Muscle layer of duodenum (tissue), 2 donors: ENCODE measurements at regions not wholly inside any gene's neighbourhood (a gene's known extent, or its start where the extent isn't known, plus 50 kb on each side); places are given as distances from the start of the nearest gene placed in this dataset.

Source experiments
- H3K27ac ChIP-seq: one replicate; pipeline ENCODE4 v1.7.0; 2013; ENCODE audit warnings: mild to moderate bottlenecking, low read length
- H3K27me3 ChIP-seq: one replicate; pipeline ENCODE4 v1.7.0; 2013; ENCODE audit warnings: low read depth, mild to moderate bottlenecking, control low read depth, low read length
- H3K36me3 ChIP-seq, 2 donors: one replicate each; pipeline ENCODE4 v1.7.0; 2013; ENCODE audit warnings: low read length in 2 of 2, control low read depth in 1 of 2, mild to moderate bottlenecking in 1 of 2; ENCODE audit not compliant: insufficient read depth in 2 of 2, control insufficient read depth in 1 of 2
- H3K4me1 ChIP-seq, 2 donors: one replicate each; pipeline ENCODE4 v1.7.0; 2013; ENCODE audit warnings: low read length in 2 of 2, mild to moderate bottlenecking in 2 of 2, control low read depth in 1 of 2, moderate library complexity in 1 of 2; ENCODE audit not compliant: insufficient read depth in 2 of 2, control insufficient read depth in 1 of 2
- H3K4me3 ChIP-seq, 2 donors: one replicate each; pipeline ENCODE4 v1.7.0; 2013; ENCODE audit warnings: low read length in 2 of 2, low read depth in 1 of 2, mild to moderate bottlenecking in 1 of 2
- H3K9me3 ChIP-seq, 2 donors: one replicate each; pipeline ENCODE4 v1.7.0; 2013; ENCODE audit warnings: low read length in 2 of 2, control low read depth in 1 of 2, mild to moderate bottlenecking in 1 of 2; ENCODE audit not compliant: control insufficient read depth in 1 of 2
- donor health status: healthy.

DNA sequence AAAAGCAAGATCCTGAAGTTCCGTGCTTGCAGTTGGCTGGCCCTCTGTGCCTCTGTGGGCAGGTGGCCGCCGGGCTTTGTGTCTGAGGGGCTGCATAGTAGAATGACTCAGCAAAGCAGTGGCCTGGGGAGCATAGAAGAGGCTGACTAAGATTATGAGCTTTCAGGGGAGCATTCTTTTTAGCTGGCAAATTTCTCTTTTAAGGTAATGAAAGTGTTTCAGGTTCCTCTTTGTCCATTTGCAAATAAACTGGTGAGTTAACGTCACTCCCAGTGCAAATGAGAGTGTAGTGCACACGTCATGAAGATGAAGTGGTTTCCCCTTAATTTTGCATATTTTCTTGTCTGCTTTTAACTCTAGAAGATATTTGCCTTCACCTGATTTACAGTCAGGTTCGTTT is 98.6 kb downstream of the BCL2L11 start:
- Histone ChIP-seq H3K36me3 (no peaks in the 10 kb centered on the region), H3K9me3 (peaks cover 0 to 8% of the 10 kb centered on the region in 2 donors), H3K27ac (no peak overlapping the region), H3K27me3 (no peaks in the 10 kb centered on the region), H3K4me3 (no peak overlapping the region), H3K4me1 (no peaks in the 10 kb centered on the region)

DNA sequence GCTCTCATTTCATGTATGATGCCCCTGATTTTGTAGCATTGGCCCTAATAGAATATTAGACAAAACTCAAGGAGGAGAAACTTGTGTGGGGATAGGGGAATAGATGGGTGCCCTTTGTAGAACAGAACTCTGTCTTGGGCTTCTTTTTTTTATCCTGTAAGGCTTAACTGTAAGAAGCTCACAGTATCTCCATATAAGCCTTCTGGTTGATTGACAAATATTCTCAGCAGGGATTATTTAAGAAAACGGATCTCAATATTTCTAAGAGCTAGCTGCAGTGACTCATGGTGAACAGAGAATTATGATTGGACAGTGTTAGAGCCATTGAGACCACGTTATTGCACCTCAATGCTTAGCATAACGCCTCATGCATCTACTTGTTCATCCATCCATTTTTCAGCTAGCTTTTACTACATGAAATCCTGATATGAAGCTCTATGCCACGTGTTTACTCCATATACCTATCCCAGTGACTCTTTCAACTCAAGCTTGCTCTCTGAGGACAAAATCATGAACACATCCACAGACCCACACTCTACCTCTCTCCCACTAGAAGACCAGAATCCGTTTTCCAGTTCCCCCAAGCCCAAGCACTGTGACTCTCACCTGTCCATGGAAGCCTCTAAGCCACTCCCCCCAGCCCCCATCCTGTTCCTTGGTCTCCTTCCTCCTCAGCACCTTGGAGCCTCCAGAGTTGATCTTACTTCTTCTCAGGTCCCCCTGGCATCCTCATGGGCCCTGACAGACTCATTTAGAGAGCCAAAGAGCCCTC is 99.2 kb downstream of the BCL2L11 start:
- Histone ChIP-seq H3K4me3 (no peak overlapping the region), H3K36me3 (no peaks in the 10 kb centered on the region), H3K27me3 (no peaks in the 10 kb centered on the region), H3K4me1 (no peaks in the 10 kb centered on the region), H3K9me3 (peaks cover 0 to 2% of the 10 kb centered on the region in 2 donors), H3K27ac (no peak overlapping the region)

DNA sequence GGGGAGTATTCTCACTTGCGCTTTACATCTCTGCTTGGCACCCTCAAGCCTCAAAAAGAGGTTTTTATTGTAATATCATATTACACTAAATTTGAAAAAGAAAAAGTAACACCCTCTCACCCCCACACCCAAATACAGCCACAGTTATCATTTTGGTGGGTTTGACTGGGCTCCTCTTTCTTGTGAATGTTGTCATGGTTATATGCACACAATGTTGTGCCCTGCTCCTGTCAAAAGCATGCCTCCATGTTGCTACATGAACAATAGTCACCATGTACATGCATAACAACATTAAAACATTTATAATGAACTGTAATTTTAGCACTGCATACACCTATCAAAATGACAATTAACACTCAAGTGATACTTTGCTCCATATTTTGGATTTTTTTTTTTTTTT is 100.2 kb downstream of the BCL2L11 start:
- Histone ChIP-seq H3K9me3 (no peaks in the 10 kb centered on the region), H3K27ac (no peak overlapping the region), H3K27me3 (no peaks in the 10 kb centered on the region), H3K4me3 (no peak overlapping the region), H3K4me1 (no peaks in the 10 kb centered on the region), H3K36me3 (no peaks in the 10 kb centered on the region)

DNA sequence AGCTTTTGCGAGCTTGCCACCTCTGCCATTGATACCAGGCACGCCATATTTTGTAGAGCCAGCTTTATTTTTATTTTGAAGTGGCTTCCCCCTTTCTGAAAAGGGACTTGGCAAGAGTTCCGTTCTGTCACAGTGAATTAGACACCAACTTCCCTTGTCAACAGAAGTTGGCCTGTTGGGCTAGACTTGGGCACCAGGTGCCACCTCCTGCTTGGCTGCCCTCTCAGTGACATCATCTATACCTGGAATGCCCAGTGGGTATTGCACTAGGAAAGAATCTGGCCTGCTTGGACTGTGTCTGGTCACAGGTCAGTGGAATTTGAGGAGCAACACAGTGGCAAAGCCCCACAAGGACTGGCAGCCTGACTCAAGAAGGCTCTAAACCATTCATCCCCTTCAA is 101.0 kb downstream of the BCL2L11 start:
- H3K27me3 ChIP-seq: no peaks in the 10 kb centered on the region
- H3K9me3 ChIP-seq: no peaks in the 10 kb centered on the region
- H3K4me3 ChIP-seq: no peak overlapping the region
- no peaks in the 10 kb centered on the region for H3K4me1 ChIP-seq
- H3K27ac ChIP-seq: no peak overlapping the region
- no peaks in the 10 kb centered on the region for H3K36me3 ChIP-seq

DNA sequence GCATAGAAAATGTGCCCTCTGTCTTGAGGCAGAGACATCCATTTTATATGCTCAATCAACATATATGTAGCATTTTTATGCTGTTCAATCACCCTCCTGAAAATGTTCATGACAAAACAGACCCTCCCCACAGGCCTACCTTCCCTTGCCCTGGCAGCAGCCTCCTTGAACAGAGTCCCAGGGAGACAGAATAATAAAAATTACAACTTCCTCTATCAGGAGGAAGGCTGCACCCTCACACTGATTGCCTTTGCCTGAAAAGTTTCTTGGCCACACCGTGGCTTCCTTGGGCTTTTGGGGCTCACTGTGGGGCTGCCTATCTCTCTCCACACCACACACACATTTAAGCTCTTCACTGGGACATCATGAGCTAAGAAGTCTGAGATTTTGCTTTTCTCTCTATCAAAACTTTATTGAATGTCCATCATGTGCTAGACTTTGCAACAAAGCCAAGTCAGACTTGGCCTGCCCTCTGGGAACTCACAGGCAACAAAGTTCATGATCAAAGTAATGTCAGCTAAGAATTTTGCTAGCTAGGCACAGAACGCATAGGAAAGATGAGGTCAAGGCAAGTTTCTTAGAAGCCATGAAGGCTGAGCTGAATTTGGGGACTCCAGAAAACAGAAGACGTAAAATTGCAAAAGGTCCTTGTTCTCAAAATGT is 101.6 kb downstream of the BCL2L11 start:
- H3K27ac ChIP-seq: no peak overlapping the region
- H3K9me3 ChIP-seq: no peaks in the 10 kb centered on the region
- no peaks in the 10 kb centered on the region for H3K27me3 ChIP-seq
- H3K36me3 ChIP-seq: no peaks in the 10 kb centered on the region
- no peaks in the 10 kb centered on the region for H3K4me1 ChIP-seq
- no peak overlapping the region for H3K4me3 ChIP-seq

DNA sequence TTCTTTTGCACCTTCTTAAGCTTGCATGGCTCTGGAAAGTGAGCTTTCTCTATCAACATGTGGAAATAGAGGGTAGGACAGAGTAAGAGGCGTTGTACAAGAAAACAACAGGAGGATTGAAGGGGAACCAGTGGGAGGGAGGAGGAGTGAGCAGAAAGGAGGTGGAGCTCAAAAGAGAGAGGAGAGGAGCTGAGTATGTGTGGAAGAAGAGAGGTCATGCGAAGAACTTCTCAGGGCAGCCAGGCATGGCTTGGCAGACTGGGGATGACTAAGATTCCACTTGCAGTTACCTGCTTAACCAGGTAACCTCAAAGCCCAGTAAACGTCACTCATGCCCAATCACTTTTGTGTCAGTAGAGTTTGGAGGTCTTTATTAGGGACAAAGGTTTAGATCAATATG is 105.1 kb downstream of the BCL2L11 start:
- Histone ChIP-seq H3K9me3 (peaks cover 0 to 2% of the 10 kb centered on the region in 2 donors), H3K36me3 (no peaks in the 10 kb centered on the region), H3K27me3 (no peaks in the 10 kb centered on the region), H3K4me3 (no peak overlapping the region), H3K4me1 (no peaks in the 10 kb centered on the region), H3K27ac (no peak overlapping the region)

DNA sequence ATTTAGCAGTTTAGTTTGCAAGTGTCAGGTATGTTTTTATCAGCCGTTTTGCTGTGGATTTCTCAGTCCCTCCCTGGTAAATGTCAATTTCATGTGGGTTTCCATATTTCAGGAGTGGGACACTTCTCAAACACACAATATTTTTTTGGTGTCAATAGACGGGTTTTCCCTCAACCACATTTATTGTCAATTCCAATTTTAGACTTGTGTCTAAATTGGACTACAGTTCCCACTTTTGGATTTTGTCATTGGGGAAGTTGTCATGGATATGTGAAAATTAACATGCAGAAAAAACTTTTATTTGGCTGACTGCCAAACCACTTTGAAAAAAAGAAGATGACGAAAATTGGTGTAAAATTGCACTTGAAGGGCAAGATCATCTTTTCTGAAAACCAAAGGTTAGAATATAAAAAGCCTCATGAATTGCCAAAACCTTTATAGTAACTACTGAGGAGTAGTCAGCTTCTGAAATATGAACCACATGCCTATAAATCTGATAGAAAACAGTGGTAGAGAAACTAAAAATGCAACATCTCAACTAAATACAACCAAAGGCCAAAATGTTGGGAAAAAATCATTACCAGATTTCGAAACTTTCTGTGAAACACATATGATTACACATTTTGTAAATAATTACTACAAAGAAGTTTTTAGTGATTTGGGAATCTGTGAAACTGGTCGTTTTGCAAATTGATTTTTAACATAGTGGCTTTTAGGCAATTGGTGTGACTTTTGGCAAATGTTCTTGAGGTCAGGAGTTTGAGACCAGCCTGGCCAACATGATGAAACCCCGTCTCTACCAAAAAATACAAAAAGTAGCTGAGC is 106.4 kb downstream of the BCL2L11 start:
- no peaks in the 10 kb centered on the region for H3K4me1 ChIP-seq
- no peak overlapping the region for H3K27ac ChIP-seq
- no peaks in the 10 kb centered on the region for H3K36me3 ChIP-seq
- peaks cover 0 to 4% of the 10 kb centered on the region in 2 donors for H3K9me3 ChIP-seq
- H3K4me3 ChIP-seq: no peak overlapping the region
- no peaks in the 10 kb centered on the region for H3K27me3 ChIP-seq

DNA sequence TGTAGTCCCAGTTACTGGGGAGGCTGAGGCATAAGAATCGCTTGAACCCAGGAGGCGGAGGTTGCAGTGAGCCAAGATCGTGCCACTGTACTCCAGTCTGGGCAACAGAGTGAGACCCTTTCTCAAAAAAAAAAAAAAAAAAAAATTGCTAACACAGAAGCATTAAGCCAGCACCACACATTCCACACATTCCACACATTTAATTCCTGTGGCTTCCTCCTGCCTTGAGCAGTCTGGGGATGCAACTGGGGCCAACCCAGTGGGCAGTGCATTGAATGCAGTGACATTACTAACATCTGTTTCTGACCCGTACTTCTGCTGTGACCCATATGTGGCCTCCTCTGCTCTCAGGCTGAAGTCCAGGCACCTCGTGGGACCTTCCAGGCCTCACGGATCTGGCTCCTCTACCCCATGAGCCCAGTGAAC is 107.0 kb downstream of the BCL2L11 start:
- Histone ChIP-seq H3K4me3 (no peak overlapping the region), H3K36me3 (no peaks in the 10 kb centered on the region), H3K27ac (no peak overlapping the region), H3K4me1 (no peaks in the 10 kb centered on the region), H3K9me3 (peaks cover 0 to 7% of the 10 kb centered on the region in 2 donors), H3K27me3 (no peaks in the 10 kb centered on the region)

DNA sequence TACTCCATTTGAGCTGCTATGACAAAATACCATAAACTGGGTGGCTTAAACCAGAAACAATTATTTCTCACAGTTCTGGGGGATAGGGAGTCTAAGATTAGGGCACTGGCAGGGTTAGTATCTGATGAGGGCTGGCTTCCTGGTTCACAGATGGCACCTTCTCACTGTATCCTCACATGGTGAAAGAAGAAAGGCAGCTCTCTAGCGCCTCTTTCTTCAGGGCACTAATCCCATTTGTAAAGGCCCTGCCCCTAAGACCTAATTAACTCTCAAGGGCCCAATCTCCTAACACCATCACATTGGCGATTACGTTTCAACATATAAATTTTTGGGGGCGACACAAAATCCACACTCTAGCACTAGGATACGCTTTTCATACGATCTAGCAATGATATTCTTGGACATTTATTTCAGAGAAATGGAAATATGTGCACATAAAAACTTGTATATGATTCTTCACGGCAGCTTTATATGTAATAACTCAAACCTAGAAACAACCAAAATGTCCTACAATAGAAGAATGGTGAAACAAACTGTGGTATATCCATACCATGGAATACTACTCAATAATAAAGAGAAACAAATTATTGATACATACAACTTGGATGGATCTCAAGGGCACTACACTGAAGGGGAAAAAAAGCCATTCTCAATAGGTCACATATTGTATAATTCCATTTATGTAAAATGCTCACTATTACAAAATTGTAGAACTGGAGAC is 111.0 kb downstream of the BCL2L11 start:
- H3K27me3 ChIP-seq: no peaks in the 10 kb centered on the region
- H3K9me3 ChIP-seq: peaks cover 0 to 7% of the 10 kb centered on the region in 2 donors
- no peak overlapping the region for H3K27ac ChIP-seq
- no peaks in the 10 kb centered on the region for H3K36me3 ChIP-seq
- no peak overlapping the region for H3K4me3 ChIP-seq
- no peaks in the 10 kb centered on the region for H3K4me1 ChIP-seq

DNA sequence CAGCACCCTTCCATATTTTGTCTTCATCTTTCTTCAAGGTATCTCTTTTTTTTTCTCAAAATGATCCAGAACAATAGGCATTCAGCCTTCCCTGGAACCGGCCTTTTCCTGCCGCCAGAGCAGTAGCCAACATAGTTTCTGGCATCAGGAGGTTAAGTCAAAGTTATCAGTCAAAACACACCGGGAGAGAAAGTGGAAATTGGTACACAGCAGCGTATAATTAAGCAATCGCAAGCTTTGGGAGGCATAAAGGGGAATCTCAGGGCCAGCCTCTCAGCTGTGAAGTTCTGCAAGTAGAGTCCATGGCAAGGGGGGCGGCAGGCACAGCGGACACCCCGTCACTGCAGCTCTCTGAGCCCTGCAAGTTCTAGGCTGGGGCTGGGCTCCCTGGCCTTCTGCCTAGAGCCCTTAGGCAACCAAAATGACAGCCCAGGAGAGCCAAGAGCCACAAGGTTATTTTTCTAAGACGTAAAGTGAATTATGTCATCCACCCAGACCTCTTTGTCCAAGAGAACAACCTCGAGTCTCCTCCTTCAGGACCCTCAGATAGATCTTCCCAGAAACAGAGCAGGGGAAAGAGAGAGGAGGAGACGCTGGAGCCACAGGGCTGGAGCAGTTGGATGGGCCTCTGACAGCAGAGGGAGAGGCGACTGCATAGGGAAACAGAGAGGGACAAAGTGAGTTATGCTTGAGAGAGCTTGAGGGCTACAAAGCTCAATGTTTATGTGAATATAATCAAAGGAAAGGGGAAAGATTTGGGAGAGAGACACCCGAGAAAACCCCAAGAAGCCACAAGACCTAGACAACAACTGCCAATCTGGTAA is 114.7 kb downstream of the BCL2L11 start:
- Histone ChIP-seq H3K9me3 (peaks cover 0 to 4% of the 10 kb centered on the region in 2 donors), H3K4me1 (no peaks in the 10 kb centered on the region), H3K36me3 (no peaks in the 10 kb centered on the region), H3K27me3 (no peaks in the 10 kb centered on the region), H3K27ac (no peak overlapping the region), H3K4me3 (no peak overlapping the region)
